HG03025 (cell line): ENCODE measurements at regions not wholly inside any gene's neighbourhood (a gene's known extent, or its start where the extent isn't known, plus 50 kb on each side); places are given as distances from the start of the nearest gene placed in this dataset.
"Not testable (repeated sequence)": the region's sequence is repeated elsewhere in the genome, so short reads cannot be mapped to it uniquely, and the experiment has no call there.

ENCODE experiments used
- ATAC-seq: cut with Tn5 transposase; IDR thresholded peaks from one replicate; pipeline ENCODE4 v1.9.1; 2021; ENCODE audit warnings: mild to moderate bottlenecking, moderate library complexity; ENCODE audit not compliant: unreplicated experiment, low FRiP score

GRCh38 chr5:154565123-154565522 is 87.1 kb upstream of the HAND1 start:
- ATAC-seq = no peak

DNA sequence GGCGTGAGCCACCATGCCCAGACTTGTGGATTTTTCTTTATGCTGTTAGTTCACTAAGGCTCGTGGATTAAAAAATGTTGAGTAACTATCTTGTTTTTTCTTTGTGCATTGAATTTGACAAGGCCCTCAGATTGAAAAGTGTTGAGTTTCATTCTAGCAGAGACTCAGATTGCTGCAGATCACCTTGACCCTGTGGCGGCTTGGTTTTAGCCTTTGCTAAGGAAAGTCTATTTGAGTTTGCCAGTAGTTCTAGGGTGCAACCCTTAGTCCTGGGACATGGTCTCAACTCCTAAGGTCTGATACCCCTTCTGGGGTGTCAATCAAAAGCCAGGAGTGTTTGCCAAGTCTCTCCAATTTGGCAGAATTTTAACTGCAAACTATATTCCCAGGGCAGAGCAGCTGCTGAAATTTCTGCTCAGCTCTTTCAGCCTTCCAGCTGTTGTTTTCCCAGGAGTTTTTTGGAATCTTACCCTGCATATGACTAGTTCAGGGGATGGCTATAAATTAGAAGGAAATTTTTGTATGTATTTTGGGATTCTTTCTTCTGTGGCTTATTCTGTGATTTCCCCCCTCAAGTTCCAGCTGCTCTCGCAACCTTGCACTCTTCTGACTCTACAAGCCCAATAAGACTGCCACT is 84.3 kb upstream of the HAND1 start:
- no peak for ATAC-seq

DNA sequence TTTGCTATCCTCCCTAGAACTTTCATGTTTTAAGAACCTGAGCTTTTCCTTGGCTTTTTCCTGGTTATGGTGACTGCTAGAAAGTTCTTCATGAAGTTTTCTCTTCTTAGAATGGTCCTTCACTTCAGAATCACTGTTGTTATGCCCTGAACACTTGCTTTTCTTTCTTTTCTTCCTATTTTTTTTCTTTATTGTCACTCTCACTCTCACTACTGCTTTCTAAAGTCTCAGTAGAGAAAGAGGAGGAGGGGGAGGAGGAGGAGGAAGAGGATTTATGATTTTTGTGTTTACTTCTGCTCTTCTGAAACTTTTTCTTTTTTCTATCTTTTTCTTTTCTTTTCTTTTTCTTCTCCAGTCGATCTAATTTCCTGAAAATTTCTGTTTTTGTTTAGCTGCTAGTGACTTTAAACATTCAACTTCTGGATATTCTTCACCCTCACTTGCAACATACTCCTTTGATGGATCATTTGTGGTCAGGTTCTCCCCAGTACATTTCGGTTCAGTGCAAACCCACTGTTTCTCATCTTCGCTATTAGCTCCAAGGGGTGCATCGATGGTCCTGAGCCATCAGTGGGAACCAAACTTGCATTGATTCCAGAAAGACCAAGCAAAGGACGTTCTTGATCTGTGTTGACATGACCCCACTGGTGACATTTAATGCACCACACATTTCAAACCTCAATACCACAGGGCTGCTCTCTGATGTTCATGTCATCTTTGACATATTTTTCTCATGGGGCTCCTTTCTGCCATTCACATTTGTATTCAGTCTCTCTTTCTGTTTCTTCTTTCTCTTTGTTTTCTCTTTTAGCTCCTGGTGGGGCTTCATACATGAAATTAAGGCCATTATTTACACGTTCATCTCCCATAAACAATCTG is 81.6 kb upstream of the HAND1 start:
- no peak for ATAC-seq

DNA sequence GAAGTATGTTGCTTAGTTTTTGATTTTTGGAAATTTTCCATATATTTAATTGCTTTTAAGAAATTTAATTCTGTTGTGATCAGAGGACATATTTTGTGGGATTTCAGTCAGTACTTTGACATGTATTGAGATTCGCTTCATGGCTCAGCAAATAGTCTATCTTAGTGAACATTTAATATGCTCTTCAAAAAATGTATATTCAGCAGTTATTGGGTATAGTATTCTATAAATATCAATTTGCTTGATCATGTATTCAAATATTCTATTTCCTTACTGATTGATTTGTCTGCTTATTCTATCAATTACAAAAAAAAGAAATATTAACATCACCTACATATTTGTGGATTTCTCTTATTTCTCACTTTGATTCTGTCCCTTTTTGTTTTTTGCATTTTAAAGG is 79.5 kb upstream of the HAND1 start:
- no peak for ATAC-seq

- ATAC-seq = no peak
Observed at GRCh38 chr5:154547551-154547950, 69.5 kb upstream of the HAND1 start.

GRCh38 chr5:154546719-154547118 is 68.7 kb upstream of the HAND1 start:
- ATAC-seq = no peak

GRCh38 chr5:154544646-154545045 is 66.6 kb upstream of the HAND1 start:
- no peak for ATAC-seq

GRCh38 chr5:154543380-154543779 is 65.4 kb upstream of the HAND1 start:
- no peak for ATAC-seq

- no peak for ATAC-seq
Observed at GRCh38 chr5:154542581-154542980, 64.6 kb upstream of the HAND1 start.

GRCh38 chr5:154542000-154542399 is 64.0 kb upstream of the HAND1 start:
- no peak for ATAC-seq

DNA sequence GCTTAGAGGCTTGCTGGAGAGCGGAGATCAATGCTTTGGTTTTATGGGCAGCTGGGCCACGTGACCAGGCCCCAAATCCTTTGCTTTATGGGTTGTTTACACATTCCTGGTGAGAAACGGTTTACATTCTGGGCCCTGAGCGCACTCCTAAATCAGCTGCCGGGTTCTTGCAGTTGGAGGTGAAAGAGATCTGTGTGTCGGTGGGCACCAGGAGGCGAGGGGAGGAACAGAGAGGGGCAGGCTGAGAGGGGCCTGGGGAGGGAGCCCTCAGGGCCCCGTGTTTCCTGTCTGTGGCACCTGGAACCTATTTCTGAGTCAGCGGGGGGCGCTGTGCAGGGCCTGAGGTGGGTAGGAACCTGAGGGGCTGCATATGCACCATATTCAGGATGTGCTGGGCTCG is 63.5 kb upstream of the HAND1 start:
- no peak for ATAC-seq

DNA sequence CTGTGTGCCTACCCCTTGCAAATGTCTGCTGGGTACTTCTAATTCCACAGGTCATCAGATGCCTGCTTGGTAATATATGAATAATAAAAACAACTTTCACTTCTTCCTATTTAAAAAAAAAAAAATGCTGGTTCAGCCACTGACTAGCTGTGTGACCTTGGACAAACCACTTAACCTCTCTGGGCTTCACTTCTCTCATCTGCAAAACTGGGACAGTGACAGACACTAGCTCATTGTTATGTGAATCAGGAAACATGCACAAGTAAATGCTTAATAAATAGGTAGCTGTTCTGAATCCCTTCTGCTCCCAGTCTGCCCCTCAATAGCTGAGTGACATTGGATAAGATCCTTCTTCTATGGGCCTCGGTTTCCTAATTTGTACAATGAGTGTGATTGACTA is 62.6 kb upstream of the HAND1 start:
- ATAC-seq = no peak

DNA sequence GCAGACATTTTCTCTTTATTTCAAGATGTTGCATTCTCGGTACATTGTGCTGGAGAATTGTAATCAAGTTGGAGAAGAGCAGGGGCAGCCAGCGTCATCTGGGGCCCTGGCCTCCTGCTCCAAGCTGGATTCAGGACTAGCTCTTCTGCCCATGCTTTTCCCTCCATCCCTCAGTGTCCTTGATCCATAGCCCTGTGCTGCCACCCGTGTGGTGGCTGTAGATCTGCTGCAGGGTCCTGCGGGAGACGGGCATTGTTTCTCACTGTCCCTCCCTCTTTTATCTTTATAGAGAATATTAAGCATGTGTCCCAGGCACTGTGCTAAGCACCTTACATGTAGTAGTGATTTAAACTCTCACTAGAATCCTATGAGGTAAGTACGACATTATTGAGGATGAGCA is 60.5 kb upstream of the HAND1 start:
- ATAC-seq = no peak

DNA sequence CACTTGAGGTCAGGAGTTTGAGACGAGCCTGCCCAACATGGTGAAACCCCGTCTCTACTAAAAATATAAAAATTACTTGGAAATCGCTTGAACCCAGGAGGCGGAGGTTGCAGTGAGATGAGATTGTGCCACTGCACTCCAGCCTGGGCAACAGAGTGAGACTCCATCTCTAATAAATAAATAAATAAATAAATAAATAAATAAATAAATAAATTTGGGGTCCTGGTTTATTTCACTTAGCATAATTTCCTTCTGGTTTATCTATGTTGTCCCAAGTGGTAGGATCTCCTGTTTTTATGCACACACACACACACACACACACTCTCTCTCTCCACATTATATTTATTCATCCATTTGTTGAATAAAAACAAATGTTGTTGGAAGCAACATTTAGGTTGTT is 58.4 kb upstream of the HAND1 start:
- not testable (repeated sequence) for ATAC-seq

GRCh38 chr5:154535535-154535934 is 57.5 kb upstream of the HAND1 start:
- no peak for ATAC-seq

DNA sequence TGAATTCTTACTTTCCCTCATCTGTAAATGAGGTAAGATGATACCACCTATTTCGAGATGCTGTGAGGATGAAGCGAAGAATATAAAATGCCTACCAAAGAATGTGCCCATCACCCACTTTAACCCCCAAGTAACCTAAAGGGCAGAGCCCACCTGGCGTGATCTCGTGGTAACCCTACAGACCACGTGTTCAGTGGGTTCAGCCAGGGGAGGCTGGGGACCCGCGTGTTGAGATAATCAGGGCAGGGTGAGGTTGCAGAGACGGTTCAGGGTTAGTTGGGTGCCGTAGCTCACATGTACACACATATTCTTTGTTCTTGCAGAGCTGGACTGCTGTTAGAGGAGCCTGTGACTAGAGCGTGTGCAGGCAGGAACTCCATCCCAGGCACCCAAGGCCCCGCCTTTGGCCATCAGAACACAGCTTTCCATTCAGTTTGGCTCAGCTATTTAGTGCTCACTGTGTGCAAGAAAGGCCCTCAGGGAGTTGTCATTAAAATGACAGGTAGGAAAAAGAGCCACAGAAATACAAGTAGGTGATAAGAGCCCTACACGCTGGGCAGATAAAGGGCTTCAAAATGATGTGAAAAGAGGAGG is 56.5 kb upstream of the HAND1 start:
- ATAC-seq = no peak

GRCh38 chr5:154529282-154529681 is 51.3 kb upstream of the HAND1 start:
- no peak for ATAC-seq

GRCh38 chr5:154528005-154528594 is 50.1 kb upstream of the HAND1 start:
- no peak for ATAC-seq
